NB4 (cell line): ENCODE measurements at regions not wholly inside any gene's neighbourhood (a gene's known extent, or its start where the extent isn't known, plus 50 kb on each side); places are given as distances from the start of the nearest gene placed in this dataset.

Source experiments
- DNase-seq: peaks from one replicate; pipeline ENCODE4 v3.0.0; 2010; ENCODE audit warnings: low read depth
- H3K4me3 ChIP-seq: one replicate; pipeline ENCODE4 v1.5.1; 2011; ENCODE audit warnings: mild to moderate bottlenecking, low read depth, low read length, moderate library complexity
- MYC ChIP-seq: IDR thresholded peaks from 2 replicates; pipeline ENCODE4 v1.6.1; 2011; ENCODE audit warnings: low read depth, low read length
- POLR2A ChIP-seq: IDR thresholded peaks from 2 replicates; pipeline ENCODE4 v1.6.1; 2011; ENCODE audit warnings: mild to moderate bottlenecking; ENCODE audit not compliant: insufficient read length; ENCODE audit errors: extremely low read depth
- TF ChIP-seq, protein P1 (sequence below): IDR thresholded peaks from 2 replicates; pipeline ENCODE4 v1.6.1; 2011; ENCODE audit warnings: low read depth, low read length
- TF ChIP-seq, protein P2 (sequence below): IDR thresholded peaks from one replicate; pipeline ENCODE4 v1.5.1; 2012; ENCODE audit warnings: low read depth, low read length

DNA sequence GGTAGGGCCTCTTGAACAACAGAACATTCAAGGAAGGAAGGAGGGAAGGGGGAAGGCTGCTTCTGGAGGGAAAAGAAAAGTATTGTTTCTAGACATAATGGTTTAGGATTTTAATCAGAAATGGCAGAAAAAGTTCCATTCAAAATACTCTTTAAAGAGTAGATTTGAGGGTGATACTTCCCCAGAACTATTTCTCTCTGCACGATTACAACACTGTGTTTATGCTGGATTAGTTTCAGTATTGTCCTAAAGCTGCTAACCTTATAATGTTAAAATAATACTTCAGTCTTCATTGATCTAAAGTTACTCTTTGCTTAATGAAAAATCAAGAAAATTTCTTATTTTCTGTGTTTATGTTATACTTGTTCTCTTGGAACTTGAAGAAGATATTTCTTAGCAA, 1026.3 kb upstream of the PABPC4L start:
- no peak overlapping the region for H3K4me3 ChIP-seq
- TF ChIP-seq MYC: no peak
- DNase-seq: no peak

DNA sequence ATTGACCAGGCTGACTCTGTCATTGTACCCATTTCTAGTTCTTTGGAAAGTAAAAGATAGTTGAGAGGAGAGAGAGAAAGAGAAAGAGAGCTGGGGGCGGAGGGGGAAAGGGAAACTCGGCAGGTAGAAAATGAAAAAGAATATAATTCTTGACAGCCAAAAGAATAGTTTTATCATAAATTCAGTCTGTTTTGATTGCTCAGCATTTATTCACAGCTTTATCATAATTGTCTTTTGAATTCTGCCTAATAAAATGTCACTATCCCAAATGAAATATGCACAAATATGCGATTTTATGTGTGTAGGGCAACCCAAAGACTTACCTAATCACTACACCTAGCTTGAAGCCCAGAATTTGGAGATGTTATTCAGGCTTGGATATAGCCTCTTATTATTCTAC, 1024.0 kb upstream of the PABPC4L start:
- TF ChIP-seq, protein P1, sequence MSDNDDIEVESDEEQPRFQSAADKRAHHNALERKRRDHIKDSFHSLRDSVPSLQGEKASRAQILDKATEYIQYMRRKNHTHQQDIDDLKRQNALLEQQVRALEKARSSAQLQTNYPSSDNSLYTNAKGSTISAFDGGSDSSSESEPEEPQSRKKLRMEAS: no peak
- TF ChIP-seq MYC (no peak), POLR2A (no peak)
- TF ChIP-seq, protein P2, sequence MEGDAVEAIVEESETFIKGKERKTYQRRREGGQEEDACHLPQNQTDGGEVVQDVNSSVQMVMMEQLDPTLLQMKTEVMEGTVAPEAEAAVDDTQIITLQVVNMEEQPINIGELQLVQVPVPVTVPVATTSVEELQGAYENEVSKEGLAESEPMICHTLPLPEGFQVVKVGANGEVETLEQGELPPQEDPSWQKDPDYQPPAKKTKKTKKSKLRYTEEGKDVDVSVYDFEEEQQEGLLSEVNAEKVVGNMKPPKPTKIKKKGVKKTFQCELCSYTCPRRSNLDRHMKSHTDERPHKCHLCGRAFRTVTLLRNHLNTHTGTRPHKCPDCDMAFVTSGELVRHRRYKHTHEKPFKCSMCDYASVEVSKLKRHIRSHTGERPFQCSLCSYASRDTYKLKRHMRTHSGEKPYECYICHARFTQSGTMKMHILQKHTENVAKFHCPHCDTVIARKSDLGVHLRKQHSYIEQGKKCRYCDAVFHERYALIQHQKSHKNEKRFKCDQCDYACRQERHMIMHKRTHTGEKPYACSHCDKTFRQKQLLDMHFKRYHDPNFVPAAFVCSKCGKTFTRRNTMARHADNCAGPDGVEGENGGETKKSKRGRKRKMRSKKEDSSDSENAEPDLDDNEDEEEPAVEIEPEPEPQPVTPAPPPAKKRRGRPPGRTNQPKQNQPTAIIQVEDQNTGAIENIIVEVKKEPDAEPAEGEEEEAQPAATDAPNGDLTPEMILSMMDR: no peak
- no peak for DNase-seq
- no peak overlapping the region for H3K4me3 ChIP-seq

DNA sequence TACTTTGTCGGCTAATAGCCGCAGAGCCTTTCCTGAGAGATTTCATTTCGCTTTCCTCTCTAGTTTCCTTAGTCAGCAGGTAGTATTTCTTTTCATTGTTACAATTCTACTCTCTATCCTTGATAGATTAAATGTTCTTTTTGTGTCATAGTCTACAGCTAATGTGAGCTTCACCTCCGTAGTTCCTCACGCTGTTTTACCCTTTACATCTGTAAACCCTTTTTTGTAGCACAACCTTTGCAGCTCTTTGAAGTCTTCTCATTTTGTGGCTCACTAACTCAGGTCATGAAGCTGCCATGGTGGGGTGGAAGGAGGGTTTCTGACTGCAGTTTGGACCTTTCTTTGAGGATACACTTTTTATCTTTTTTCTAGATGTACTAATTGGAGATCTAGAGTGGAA, 1008.8 kb upstream of the PABPC4L start:
- no peak overlapping the region for H3K4me3 ChIP-seq
- no peak for DNase-seq

DNA sequence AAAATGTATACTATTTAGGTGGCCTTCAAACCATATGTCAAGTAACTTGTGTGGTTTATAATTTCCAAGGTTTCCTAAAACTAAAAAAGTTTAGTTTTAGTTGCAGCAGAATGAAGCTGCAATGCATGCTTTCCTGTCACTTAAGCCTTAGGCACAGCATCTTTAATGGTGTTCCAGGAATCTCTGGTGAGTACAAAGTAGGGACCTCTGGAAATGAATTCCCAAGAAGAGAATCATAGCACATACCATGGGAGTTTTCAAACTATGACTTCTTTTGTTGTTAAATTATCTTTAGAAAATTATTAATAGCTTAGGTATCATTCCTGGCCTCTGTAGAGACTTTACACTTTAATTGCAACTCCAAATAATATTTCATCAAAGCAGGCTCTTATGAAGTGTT, 1005.9 kb upstream of the PABPC4L start:
- no peak overlapping the region for H3K4me3 ChIP-seq
- TF ChIP-seq, protein P1: no peak
- TF ChIP-seq, protein P2: no peak
- TF ChIP-seq MYC (no peak), POLR2A (no peak)
- no peak for DNase-seq

More for the DNA sequence above, 1008.8 kb upstream of the PABPC4L start:
- TF ChIP-seq POLR2A (no peak), MYC (no peak)
- TF ChIP-seq, protein P2: no peak
- TF ChIP-seq, protein P1: no peak

DNA sequence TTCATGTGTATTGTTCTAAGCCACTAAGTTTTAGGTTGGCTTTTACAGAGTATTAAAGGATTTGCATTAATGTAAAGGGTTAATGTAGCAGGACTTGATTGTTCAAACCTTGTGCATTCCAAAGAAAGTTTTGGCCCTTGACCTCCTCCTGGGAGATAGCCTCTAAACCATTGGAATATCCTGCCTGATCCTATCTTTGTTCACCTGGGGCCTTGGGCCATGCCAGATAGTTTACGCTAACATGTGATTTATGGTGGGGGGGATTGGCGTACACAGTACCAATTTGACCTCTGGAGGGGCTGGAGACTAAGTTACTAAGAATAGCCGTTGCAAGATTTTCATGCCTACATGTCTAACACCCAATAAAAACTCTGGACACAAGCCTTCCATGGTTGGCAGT, 1002.7 kb upstream of the PABPC4L start:
- H3K4me3 ChIP-seq: no peak overlapping the region
- TF ChIP-seq, protein P2: no peak
- TF ChIP-seq POLR2A (no peak), MYC (no peak)
- TF ChIP-seq, protein P1: no peak
- DNase-seq: no peak

DNA sequence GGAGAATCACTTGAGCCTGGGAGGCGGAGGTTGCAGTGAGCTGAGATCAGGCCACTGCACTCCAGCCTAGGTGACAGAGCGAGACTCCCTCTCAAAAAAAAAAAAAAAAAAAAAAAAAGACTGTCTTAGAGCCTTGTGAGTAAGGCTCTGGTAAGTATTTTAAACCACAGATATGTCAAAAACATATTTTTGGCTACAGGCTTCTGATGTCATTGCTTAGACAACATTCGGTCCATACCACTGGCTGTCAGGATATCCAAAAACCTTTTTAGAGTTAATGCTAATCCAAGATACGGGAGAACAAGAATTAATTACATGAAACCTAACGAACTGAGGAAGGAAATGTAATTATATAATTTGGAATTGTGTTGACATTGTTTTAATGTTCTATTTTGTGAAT, 999.5 kb upstream of the PABPC4L start:
- H3K4me3 ChIP-seq: no peak overlapping the region
- no peak for DNase-seq
- TF ChIP-seq, protein P2: no peak
- TF ChIP-seq POLR2A: no peak
- TF ChIP-seq, protein P1: no peak
- no peak for TF ChIP-seq MYC
